Liver (tissue), 8 donors: ENCODE measurements at regions not wholly inside any gene's neighbourhood (a gene's known extent, or its start where the extent isn't known, plus 50 kb on each side); places are given as distances from the start of the nearest gene placed in this dataset.

Experiments
- DNase-seq: peaks from one replicate; pipeline ENCODE4 v3.0.0-alpha.2; 2017; ENCODE audit warnings: low spot score
- H3K27ac ChIP-seq, 2 donors: one replicate each; pipeline ENCODE4 v1.7.0; 2013; ENCODE audit warnings: inconsistent platforms in 2 of 2, low read length in 2 of 2, control low read depth in 1 of 2, low read depth in 1 of 2, mild to moderate bottlenecking in 1 of 2
- H3K27me3 ChIP-seq, 4 donors: one replicate each; pipeline versions ENCODE4 v1.6.1 to v1.7.0; 2013; ENCODE audit warnings: low read length in 3 of 4, inconsistent platforms in 1 of 4, mild to moderate bottlenecking in 1 of 4, moderate library complexity in 1 of 4; ENCODE audit not compliant: control insufficient read depth in 4 of 4, insufficient read depth in 4 of 4
- H3K36me3 ChIP-seq, 4 donors: one replicate each; pipeline versions ENCODE4 v1.6.1 to v1.7.0; 2013; ENCODE audit warnings: low read length in 3 of 4, mild to moderate bottlenecking in 3 of 4, low read depth in 1 of 4, moderate library complexity in 1 of 4; ENCODE audit not compliant: control insufficient read depth in 4 of 4, insufficient read depth in 3 of 4
- H3K4me1 ChIP-seq, 4 donors: one replicate each; pipeline versions ENCODE4 v1.6.1 to v1.7.0; 2013; ENCODE audit warnings: low read length in 3 of 4, mild to moderate bottlenecking in 3 of 4, moderate library complexity in 1 of 4; ENCODE audit not compliant: control insufficient read depth in 4 of 4, insufficient read depth in 4 of 4
- H3K4me3 ChIP-seq, 3 donors: one replicate each; pipeline versions ENCODE4 v1.6.1 to v1.7.0; 2013; ENCODE audit warnings: low read length in 3 of 3, control low read depth in 1 of 3, low read depth in 1 of 3, mild to moderate bottlenecking in 1 of 3
- H3K9ac ChIP-seq, 2 donors: one replicate each; pipeline ENCODE4 v1.7.0; 2013; ENCODE audit warnings: low read length in 2 of 2, mild to moderate bottlenecking in 2 of 2, moderate library complexity in 2 of 2, control low read depth in 1 of 2, low read depth in 1 of 2
- H3K9me3 ChIP-seq, 4 donors: one replicate each; pipeline versions ENCODE4 v1.6.1 to v1.7.0; 2013; ENCODE audit warnings: low read length in 3 of 4; ENCODE audit not compliant: control insufficient read depth in 4 of 4
- ATF3 ChIP-seq: IDR thresholded peaks from 2 replicates; pipeline ENCODE4 v1.6.1; 2016; ENCODE audit warnings: antibody characterized with exemption
- CTCF ChIP-seq: fragments of 150-350 bp; IDR thresholded peaks from 2 replicates; pipeline ENCODE4 v1.5.1; 2017; ENCODE audit warnings: improper control_type of control experiment, low read depth, low read length; ENCODE audit not compliant: missing input control
- FOXA2 ChIP-seq: IDR thresholded peaks from 2 replicates; pipeline ENCODE4 v1.6.1; 2016; ENCODE audit warnings: antibody characterized with exemption
- GABPA ChIP-seq, 2 donors: IDR thresholded peaks in 1 of 2; conservative IDR thresholded peaks in 1 of 2; 2 replicates each; pipeline ENCODE4 v1.6.1; 2016; ENCODE audit warnings: antibody characterized with exemption in 2 of 2, mild to moderate bottlenecking in 1 of 2, moderate library complexity in 1 of 2
- HNF4A ChIP-seq, 2 donors: conservative IDR thresholded peaks; 2 replicates each; pipeline ENCODE4 v1.6.1; 2016; ENCODE audit warnings: antibody characterized with exemption in 2 of 2, mild to moderate bottlenecking in 2 of 2
- HNF4G ChIP-seq: IDR thresholded peaks from 2 replicates; pipeline ENCODE4 v1.6.1; 2016; ENCODE audit warnings: antibody characterized with exemption
- MAX ChIP-seq: IDR thresholded peaks from 2 replicates; pipeline ENCODE4 v1.6.1; 2016; ENCODE audit warnings: antibody characterized with exemption
- NR2F2 ChIP-seq: IDR thresholded peaks from 2 replicates; pipeline ENCODE4 v1.6.1; 2016; ENCODE audit warnings: antibody characterized with exemption
- RAD21 ChIP-seq, 2 donors: IDR thresholded peaks; 2 replicates each; pipeline ENCODE4 v1.6.1; 2016; ENCODE audit warnings: antibody characterized with exemption in 2 of 2, mild to moderate bottlenecking in 2 of 2
- REST ChIP-seq: IDR thresholded peaks from 2 replicates; pipeline ENCODE4 v1.6.1; 2016; ENCODE audit warnings: antibody characterized with exemption, mild to moderate bottlenecking
- RXRA ChIP-seq, 2 donors: IDR thresholded peaks; 2 replicates each; pipeline ENCODE4 v1.6.1; 2017 to 2018; ENCODE audit warnings: antibody characterized with exemption in 2 of 2, mild to moderate bottlenecking in 1 of 2
- SP1 ChIP-seq: IDR thresholded peaks from 2 replicates; pipeline ENCODE4 v1.6.1; 2018; ENCODE audit warnings: antibody characterized with exemption, mild to moderate bottlenecking
- TAF1 ChIP-seq: conservative IDR thresholded peaks from 2 replicates; pipeline ENCODE4 v1.6.1; 2016; ENCODE audit warnings: antibody characterized with exemption, mild to moderate bottlenecking
- ZBTB33 ChIP-seq: IDR thresholded peaks from 2 replicates; pipeline ENCODE4 v1.6.1; 2016; ENCODE audit warnings: antibody characterized with exemption
- WGBS: extraction: QIAGEN DNeasy Blood & Tissue Kit; methylation state at CpG from one replicate; pipeline ENCODE4 v1.1.7; 2013; 5-methylcytosine and 5-hydroxymethylcytosine counted together
- donor health status: healthy.
- donor health status: healthy.
- donor health status: healthy.
- donor health status: healthy.
- donor health status: healthy.

GRCh38 chr3:109211941-109212340, 75.4 kb downstream of the C3orf85 start (continued):
- no peak for TF ChIP-seq SP1

- TF ChIP-seq NR2F2 (no peak), FOXA2 (no peak), CTCF (no peak), ZBTB33 (no peak), MAX (no peak), REST (no peak), TAF1 (no peak), GABPA (IDR thresholded peaks at IDR 0.05 in 1 of 2, conservative IDR thresholded peaks at IDR 0.05 in 1 of 2) (no peak), ATF3 (no peak), HNF4G (no peak), RAD21 (IDR thresholded peaks at IDR 0.05) (no peak), HNF4A (conservative IDR thresholded peaks at IDR 0.05) (no peak), RXRA (IDR thresholded peaks at IDR 0.05) (no peak)
- Histone ChIP-seq H3K27me3 (no peaks in the 10 kb centered on the region), H3K4me1 (no peaks in the 10 kb centered on the region), H3K9ac (no peak overlapping the region), H3K9me3 (no peaks in the 10 kb centered on the region), H3K4me3 (no peak overlapping the region), H3K36me3 (no peaks in the 10 kb centered on the region), H3K27ac (no peak overlapping the region)
- DNase-seq: no peak
Observed at GRCh38 chr3:109213321-109213720, 76.8 kb downstream of the C3orf85 start.

GRCh38 chr3:109224333-109224732, 87.8 kb downstream of the C3orf85 start:
- no peaks in the 10 kb centered on the region for H3K9me3 ChIP-seq
- no peak overlapping the region for H3K27ac ChIP-seq
- no peak overlapping the region for H3K4me3 ChIP-seq
- TF ChIP-seq HNF4A (conservative IDR thresholded peaks at IDR 0.05): peak; percentile 55 to 89
- TF ChIP-seq RAD21 (IDR thresholded peaks at IDR 0.05): peak; percentile 88 to 97
- TF ChIP-seq RXRA (IDR thresholded peaks at IDR 0.05): peak; percentile 8 to 28
- TF ChIP-seq NR2F2: no peak
- TF ChIP-seq CTCF: peak; percentile 70
- TF ChIP-seq HNF4G: peak; percentile 51
- H3K36me3 ChIP-seq: no peaks in the 10 kb centered on the region
- peaks cover 0 to 2% (median 0%) of the 10 kb centered on the region in 4 donors for H3K4me1 ChIP-seq
- WGBS: 70% methylated on average over 8 of the region's 8 CpGs
- H3K9ac ChIP-seq: no peak overlapping the region
- H3K27me3 ChIP-seq: no peaks in the 10 kb centered on the region
- no peak for DNase-seq
